Erythroblast (primary cell): ENCODE measurements at regions not wholly inside any gene's neighbourhood (a gene's known extent, or its start where the extent isn't known, plus 50 kb on each side); places are given as distances from the start of the nearest gene placed in this dataset.
"Not testable (repeated sequence)": the region's sequence is repeated elsewhere in the genome, so short reads cannot be mapped to it uniquely, and the experiment has no call there.

Experiments used
- DNase-seq, 2 experiments: peaks; one replicate each; lab custom pipeline; 2025; lab: John Stamatoyannopoulos, UW
- GATA1 ChIP-seq: IDR thresholded peaks from 2 replicates; pipeline ENCODE4 v1.6.1; 2011; ENCODE audit warnings: low read depth, mild to moderate bottlenecking, control low read depth, low read length, moderate library complexity
- POLR2A ChIP-seq: IDR thresholded peaks from 2 replicates; pipeline ENCODE4 v1.6.1; 2011; ENCODE audit warnings: mild to moderate bottlenecking, low read length

DNA sequence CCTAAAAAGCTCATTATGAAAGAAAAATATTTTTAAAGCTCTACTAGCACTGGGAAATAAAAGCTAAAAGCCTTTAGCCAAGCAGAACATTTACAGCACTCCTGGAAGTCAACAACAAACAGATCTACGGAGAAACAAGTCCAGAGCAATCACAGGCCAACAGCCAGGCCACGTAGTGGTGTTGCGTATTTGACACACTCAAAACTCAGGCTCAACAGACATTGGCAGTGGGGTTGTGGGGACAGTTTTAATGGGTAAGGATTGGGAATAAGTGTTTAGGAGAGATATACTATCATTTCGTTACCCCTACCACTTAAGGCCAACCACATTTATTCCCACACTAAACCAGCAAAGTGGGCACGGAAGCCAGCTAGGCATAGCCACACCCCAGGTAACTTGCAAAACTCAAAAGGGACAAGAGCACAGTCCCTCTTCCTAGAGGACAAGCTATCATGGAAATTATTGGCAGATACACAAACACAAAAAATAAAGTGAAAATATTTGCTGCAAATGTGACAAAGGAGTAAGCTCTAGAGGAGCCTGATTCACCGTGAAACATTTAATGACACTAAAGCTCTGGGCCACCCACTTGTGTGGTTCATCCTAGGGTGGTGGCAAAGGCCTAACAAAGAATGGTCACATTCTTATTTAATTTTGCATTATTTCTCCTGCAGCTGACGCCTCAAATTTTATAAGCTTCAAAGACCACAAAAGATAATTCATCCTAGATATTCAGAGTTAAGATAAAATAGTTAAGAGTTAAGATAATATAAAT, 498.2 kb downstream of the TNS3 start:
- TF ChIP-seq GATA1 (no peak), POLR2A (no peak)
- DNase-seq = no peak

DNA sequence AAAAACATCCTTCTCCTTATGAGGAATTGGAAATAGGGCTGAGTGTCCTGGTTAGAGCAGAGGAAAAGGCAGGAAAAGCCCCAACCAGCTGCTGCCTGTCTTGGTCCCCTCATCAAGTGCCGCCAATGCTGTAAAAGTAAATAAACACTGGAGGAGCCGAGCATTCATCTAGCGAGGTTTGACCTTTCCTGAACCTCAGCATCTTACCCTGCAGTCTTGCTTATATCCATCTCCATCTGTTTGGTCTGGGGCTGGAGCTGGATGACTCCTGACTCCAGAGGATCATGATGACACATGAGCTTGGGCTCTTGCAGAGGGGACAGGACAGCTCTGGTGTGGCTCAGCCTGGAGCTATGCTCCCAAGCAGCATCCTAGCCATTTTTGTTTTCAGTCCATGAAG, 501.1 kb downstream of the TNS3 start:
- DNase-seq = no peak
- no peak for TF ChIP-seq GATA1
- TF ChIP-seq POLR2A = no peak

DNA sequence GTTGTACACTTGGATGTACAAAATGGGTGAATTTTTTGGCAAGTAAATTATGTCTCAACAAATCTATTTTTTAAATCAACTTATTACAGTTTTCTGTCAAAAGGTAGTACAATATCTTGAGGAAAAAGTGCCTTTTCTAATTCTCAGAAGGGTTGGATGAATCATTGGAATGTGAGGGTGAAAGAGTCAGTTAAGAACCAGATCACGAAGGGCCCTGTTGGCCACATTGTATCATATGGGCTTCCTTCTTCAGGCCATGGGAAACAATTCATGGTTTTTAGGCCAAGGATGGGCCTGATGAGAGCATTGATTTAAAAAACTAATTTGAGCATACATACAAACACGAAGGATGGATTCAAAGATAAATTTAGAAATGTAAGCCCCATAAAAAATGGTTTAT, 503.7 kb downstream of the TNS3 start:
- DNase-seq = no peak
- TF ChIP-seq POLR2A = no peak
- TF ChIP-seq GATA1 = no peak

DNA sequence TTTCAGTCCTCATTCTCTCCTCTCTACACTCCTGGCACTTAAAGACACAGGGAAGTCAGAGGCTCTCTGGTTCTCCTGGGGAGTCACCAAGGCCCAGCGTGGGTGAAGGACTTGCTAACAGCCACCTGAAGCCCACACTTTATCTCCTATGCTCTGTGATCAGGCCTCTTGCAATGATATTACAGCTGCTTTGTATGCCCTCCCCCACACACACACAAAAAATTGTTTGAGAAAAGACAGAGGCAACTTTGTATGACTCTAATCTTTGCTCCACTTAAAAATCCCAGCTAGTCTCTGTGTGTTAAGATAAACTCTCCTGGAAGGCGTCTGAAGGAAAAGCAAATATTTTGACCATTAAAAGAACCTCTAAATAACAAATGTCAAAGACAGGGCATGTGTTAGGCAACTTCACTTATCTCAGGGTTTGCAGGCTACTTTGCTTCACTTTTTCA, 507.2 kb downstream of the TNS3 start:
- no peak for DNase-seq
- TF ChIP-seq POLR2A (no peak), GATA1 (no peak)

DNA sequence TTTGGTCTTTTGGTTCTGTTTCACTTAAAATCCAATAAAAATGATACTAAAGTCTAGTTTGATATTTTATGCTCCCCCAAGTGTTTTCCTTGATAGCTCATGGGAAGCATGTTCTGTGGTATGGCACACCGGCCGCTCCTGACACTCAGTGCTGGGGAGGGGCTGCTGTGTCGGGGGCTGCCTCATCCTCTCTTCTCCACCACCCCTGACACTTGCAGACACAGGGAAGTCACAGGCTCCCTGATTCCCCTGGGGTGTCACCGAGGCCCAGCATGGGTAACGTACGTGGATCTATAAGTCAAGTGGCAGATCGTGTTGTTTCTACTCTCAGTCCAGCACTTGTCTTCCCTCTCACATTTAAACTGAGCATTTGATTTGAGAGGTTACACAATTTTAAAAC, 508.6 kb downstream of the TNS3 start:
- TF ChIP-seq POLR2A = no peak
- no peak for TF ChIP-seq GATA1
- no peak for DNase-seq

DNA sequence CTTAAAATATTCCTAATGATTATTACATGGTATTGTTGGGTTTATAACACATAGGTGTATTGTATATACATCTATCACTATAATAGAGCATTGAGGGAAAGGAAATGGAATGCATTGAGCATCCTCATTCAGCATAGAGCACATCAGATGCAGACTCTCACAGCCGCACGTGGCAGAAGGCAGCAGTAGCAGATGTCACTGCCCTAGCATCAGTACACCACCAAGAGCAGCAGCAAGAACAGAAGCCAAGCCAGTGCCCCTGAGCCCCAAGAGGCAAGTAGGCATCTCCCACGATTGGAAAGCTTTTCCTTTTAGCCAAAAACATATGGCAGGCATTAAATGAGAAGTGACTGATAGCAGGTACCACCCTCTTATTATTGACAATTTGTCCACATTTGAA, 510.0 kb downstream of the TNS3 start:
- no peak for DNase-seq
- TF ChIP-seq POLR2A (no peak), GATA1 (no peak)

DNA sequence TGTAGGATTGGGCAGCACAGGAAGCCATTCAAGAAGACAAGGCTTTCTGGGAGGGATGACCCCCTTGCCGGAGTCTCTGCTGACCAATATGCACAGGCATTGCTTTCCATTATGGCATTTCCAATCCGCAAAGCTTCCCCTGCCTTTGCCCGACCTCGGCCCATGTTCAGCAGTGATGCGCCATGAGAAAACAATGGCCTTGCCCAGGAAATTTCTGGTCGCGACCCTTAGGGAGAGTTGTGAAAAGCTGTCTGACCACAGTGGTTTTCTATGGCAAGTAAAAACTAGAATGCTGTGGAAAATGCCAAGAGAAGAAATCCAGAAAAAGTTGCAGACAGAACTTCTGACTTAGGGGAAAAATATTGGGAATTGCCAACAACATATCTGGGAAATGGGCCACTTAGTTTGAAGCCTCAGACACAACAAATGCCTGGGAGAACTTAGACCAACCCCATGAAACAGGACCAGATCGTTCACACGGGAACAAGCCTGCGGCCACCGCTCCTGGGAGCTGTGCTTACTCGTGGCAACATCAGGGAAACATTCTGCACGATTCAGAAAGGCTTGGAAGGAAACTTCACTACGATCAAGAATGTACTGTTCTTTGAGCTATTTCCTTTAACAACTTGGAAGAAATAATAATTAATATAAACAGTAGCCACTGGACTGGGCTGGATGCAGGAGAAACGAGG, 512.4 kb downstream of the TNS3 start:
- DNase-seq = no peak
- TF ChIP-seq GATA1 (no peak), POLR2A (no peak)

DNA sequence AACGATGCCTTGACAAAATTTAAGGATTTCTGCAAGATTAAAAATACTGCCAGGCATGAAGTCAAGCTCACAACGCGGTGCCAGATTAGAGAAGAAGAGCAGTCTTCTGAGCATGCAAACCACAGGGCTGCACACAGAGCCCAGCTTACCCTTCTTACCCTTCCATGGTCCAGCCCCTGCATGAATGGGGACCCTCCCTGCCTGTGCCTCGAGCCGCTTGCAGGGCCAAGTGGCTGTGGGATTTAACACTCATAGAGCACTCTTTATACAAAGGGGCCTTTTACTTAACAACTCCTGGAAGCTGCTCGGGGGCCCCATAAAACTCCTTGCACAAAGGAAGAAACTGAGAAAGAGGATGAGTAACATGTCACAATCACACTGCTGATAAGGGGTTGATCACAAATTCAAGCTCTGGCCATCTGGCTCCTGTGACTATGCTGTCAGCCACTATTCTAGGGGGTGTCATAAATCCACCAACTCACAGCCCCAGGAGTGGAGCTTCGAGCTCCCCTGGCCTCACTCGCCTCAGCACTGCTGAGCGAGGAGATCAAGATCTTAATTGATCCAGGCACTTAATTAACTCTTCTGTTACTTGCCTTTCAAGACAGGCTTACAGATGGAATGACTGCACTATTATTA, 514.8 kb downstream of the TNS3 start:
- no peak for DNase-seq
- TF ChIP-seq POLR2A = no peak
- no peak for TF ChIP-seq GATA1

DNA sequence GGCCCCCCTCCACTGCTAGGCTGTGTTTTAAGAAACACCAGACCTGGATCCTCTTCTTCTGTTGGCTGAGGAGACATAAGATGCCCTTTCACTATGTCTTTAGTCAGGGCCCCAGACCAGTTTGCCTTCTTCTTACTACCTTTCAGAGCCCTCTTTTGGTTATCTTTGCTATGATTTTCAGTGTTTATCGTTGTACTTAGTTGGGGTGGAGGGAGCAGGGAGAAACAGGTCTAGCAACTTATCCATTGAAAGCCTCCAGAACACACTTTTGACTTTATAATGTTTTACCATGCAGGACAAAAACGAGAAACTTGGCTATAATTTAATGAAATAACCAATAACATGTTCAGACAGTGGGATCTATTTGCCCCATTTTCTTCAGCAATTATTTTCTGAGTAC, 525.2 kb downstream of the TNS3 start:
- DNase-seq = no peak
- TF ChIP-seq GATA1 (no peak), POLR2A (no peak)

DNA sequence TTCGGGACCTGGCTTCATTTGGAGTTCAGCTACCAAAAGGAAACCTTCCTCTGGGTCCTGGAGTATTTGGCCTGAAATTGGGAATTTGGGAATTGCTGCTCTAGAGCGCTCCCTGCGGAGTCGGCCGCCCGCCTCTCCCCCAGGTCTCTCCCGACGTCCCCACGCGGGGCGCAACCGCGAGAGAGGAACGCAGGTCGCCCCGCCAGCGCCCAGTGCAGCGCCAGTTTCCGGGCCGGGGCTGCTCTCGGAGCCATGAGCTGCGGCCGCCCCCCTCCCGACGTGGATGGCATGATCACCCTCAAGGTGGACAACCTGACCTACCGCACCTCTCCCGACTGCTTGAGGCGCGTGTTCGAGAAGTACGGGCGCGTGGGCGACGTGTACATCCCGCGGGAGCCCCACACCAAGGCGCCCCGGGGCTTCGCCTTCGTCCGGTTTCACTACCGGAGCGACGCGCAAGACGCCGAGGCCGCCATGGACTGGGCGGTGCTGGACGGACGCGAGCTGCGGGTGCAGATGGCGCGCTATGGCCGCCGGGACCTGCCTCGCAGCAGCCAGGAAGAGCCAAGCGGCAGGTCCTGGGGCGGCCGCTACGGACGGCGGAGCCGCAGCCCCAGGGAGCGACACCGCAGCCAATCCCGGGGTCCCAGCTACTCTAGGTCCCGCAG, 529.2 kb downstream of the TNS3 start:
- DNase-seq = not testable (repeated sequence)

DNA sequence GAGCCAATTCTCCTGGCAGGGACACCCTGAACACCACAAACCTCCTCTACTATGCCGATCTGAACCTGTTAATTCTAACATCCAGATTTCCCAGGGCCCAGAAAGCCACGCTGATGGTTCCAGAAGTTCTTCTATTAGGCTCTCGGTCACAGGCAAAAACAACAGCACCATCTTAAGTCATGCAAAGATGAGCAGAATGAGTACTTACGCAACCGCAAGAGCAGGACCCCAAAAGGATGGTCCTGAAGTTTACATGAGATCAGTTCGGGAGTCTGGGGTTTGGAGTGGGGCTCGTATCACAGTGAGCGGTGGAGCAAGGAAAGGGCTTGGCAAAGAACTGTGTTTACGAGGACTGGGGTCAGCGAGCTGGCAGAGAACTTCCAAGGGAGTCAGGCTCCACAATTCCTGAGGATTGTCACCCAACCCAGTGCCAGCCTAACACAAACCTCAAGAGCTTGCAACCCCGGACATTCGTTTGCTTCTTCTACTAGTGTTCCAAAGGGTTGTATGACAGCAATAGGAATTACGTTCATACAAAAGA, 532.6 kb downstream of the TNS3 start:
- no peak for DNase-seq
- TF ChIP-seq GATA1 (no peak), POLR2A (no peak)

DNA sequence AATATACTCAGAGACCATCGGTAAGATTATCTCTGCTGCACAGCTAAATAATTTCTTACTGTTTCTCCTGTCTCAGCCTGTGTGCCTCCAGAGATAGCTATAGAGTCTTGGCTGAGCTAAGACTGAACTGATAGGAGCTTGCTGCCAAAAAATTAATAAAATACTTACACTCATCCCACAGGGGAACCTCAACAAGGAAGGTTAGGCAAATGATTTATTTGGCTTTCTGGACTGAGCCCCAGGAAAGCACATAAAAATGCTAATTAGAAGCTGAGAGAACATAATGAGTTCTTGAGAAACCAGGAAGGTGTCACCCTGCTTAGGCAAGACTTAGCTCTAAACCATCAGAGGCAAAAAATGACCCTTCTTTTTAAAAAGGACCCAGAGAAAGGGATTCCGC, 534.5 kb downstream of the TNS3 start:
- TF ChIP-seq GATA1 (no peak), POLR2A (no peak)
- DNase-seq = no peak

DNA sequence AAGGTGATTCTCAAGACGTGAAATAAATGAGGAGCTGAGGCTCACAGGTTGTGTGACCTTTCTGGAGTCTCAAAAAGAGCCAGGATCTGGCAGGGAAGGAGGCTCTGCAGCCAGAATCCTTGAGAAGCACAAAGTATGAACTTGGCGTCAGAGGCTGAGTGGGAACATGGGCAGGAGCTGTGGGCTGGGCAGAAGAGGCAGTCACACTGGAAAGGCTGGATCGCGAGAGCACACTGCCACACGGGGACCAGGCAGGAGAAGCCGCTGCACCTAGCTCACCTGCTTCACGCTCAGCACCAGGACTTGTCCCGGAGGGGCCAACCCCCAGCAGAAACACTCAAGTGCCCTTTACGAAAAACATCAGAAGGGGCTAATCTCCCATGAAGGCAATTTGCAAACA, 535.0 kb downstream of the TNS3 start:
- no peak for DNase-seq
- TF ChIP-seq POLR2A (no peak), GATA1 (no peak)
